ENCODE measurements at regions not wholly inside any gene's neighbourhood (a gene's known extent, or its start where the extent isn't known, plus 50 kb on each side); places are given as distances from the start of the nearest gene placed in this dataset.

DNA sequence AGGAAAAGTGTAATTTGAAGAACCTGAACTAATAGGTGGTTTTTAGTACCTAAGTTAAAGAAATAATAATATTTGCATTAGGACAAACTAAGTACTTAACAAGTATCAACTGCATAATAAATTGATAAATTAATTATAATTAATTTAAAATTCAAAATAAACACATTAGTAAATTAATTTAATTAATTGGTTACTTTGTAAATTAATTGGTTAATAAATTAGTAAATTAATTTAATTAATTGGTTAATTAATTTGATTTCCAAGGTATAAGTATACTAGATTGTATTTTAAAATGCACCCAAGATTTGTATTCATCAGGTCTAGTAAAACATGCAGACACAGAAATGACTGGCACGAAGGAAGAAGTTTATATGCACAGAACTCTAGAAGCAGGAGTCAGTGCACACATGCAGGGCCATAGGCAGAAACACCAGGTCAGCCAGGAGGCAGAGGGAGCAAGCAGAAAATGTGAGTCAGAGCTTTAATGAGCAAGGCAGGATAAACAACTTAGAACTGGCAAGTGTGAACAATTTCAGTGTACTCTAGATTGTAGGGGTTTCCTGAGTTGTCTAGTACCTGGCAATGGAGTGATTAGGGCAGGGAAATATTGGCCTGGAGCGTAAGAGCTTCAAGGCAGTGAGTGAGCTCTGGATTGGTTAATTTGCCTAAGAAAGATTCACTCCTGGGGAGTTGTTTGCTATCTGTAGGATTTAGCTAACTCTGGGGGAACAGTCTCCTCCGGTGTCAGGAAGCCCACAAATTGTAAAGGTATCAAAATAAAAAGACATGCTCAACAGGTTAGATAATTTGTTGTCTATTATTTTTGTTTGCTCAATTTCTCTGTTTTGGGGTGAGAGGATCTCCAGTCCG is 665.7 kb downstream of the MRPL39 start:
- Histone ChIP-seq H3K9me1 (replicated peaks; ENCODE audit: control insufficient read depth, extremely low read depth, insufficient read depth, low read length) (no peaks in the 10 kb centered on the region), H4K20me1 (replicated peaks; ENCODE audit: control insufficient read depth, extremely low read depth, insufficient read depth, low read length) (no peaks in the 10 kb centered on the region), H3K4me3 (replicated peaks in 1 of 3; ENCODE audit: insufficient read depth in 1 of 3, low read depth in 1 of 3, low read length in 3 of 3) (no peak overlapping the region), H3K4me2 (ENCODE audit: insufficient read depth, low read length) (no peak overlapping the region), H3K27ac (ENCODE audit: insufficient read depth, low read depth, low read length) (no peak overlapping the region), H2AFZ (ENCODE audit: low read depth, low read length) (no peak overlapping the region), H3K36me3 (ENCODE audit: control insufficient read depth in 2 of 2, extremely low read depth in 1 of 2, insufficient read depth in 2 of 2, low read length in 2 of 2) (no peaks in the 10 kb centered on the region), H3K9me3 (replicated peaks; ENCODE audit: control insufficient read depth, insufficient read depth, low read length) (peaks cover 2% of the 10 kb centered on the region), H3K4me1 (ENCODE audit: control insufficient read depth, extremely low read depth, insufficient read depth, low read length) (no peaks in the 10 kb centered on the region), H3K27me3 (ENCODE audit: control insufficient read depth in 2 of 2, insufficient read depth in 2 of 2, low read length in 2 of 2) (no peaks in the 10 kb centered on the region), H3K9ac (replicated peaks; ENCODE audit: extremely low read depth, insufficient read depth, low read length) (no peak overlapping the region), H3K79me2 (ENCODE audit: control insufficient read depth, insufficient read depth, low read length) (no peaks in the 10 kb centered on the region)
- no TSS peak for BruUV-seq (replicated peaks)
- ChIA-PET POLR2A (no interaction called here), CTCF (no interaction called here)
- intact Hi-C loops (cut with micrococcal nuclease) = no loop called here
- TF ChIP-seq, protein P1, sequence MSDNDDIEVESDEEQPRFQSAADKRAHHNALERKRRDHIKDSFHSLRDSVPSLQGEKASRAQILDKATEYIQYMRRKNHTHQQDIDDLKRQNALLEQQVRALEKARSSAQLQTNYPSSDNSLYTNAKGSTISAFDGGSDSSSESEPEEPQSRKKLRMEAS (IDR thresholded peaks at IDR 0.05; ENCODE audit: insufficient read depth, insufficient read length) = no peak
- TF ChIP-seq MYC (IDR thresholded peaks at IDR 0.05; ENCODE audit: low read depth, low read length) (no peak), GATA2 (IDR thresholded peaks at IDR 0.05; ENCODE audit: insufficient read depth, insufficient read length, low read depth, low read length) (no peak), FOS (IDR thresholded peaks at IDR 0.05; ENCODE audit: borderline replicate concordance, insufficient read depth, low read length) (no peak), EZH2 (IDR thresholded peaks at IDR 0.05; ENCODE audit: borderline replicate concordance, low read depth, low read length, severe bottlenecking) (no peak), POLR2AphosphoS5 (IDR thresholded peaks at IDR 0.05; ENCODE audit: insufficient read depth, low read depth, low read length) (no peak), POLR2A (IDR thresholded peaks at IDR 0.05; ENCODE audit: low read depth, low read length) (no peak), JUN (IDR thresholded peaks at IDR 0.05; ENCODE audit: borderline replicate concordance, insufficient read depth, insufficient read length, low read depth) (no peak)
- TF ChIP-seq, protein P2, sequence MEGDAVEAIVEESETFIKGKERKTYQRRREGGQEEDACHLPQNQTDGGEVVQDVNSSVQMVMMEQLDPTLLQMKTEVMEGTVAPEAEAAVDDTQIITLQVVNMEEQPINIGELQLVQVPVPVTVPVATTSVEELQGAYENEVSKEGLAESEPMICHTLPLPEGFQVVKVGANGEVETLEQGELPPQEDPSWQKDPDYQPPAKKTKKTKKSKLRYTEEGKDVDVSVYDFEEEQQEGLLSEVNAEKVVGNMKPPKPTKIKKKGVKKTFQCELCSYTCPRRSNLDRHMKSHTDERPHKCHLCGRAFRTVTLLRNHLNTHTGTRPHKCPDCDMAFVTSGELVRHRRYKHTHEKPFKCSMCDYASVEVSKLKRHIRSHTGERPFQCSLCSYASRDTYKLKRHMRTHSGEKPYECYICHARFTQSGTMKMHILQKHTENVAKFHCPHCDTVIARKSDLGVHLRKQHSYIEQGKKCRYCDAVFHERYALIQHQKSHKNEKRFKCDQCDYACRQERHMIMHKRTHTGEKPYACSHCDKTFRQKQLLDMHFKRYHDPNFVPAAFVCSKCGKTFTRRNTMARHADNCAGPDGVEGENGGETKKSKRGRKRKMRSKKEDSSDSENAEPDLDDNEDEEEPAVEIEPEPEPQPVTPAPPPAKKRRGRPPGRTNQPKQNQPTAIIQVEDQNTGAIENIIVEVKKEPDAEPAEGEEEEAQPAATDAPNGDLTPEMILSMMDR (IDR thresholded peaks at IDR 0.05; ENCODE audit: extremely low read depth in 1 of 2, insufficient read depth in 1 of 2, low read depth in 1 of 2, low read length in 2 of 2) = no peak
- no peak for FAIRE-seq
- DNase-seq (ENCODE audit: low read depth, low spot score) = no peak
- dilution Hi-C loops (cut with MboI; ENCODE audit: extremely low pct_ligation_motif_present, low sequenced_read_pairs) = no loop called here

All from endothelial cell of umbilical vein (primary cell).